HUDEP-2 (cell line): ENCODE measurements at regions not wholly inside any gene's neighbourhood (a gene's known extent, or its start where the extent isn't known, plus 50 kb on each side); places are given as distances from the start of the nearest gene placed in this dataset.

Experiments
- DNase-seq, 76 experiments: peaks; one replicate each; lab custom pipeline; 2025; ENCODE audit not compliant: unreplicated experiment in 76 of 76; lab: John Stamatoyannopoulos, UW

DNA sequence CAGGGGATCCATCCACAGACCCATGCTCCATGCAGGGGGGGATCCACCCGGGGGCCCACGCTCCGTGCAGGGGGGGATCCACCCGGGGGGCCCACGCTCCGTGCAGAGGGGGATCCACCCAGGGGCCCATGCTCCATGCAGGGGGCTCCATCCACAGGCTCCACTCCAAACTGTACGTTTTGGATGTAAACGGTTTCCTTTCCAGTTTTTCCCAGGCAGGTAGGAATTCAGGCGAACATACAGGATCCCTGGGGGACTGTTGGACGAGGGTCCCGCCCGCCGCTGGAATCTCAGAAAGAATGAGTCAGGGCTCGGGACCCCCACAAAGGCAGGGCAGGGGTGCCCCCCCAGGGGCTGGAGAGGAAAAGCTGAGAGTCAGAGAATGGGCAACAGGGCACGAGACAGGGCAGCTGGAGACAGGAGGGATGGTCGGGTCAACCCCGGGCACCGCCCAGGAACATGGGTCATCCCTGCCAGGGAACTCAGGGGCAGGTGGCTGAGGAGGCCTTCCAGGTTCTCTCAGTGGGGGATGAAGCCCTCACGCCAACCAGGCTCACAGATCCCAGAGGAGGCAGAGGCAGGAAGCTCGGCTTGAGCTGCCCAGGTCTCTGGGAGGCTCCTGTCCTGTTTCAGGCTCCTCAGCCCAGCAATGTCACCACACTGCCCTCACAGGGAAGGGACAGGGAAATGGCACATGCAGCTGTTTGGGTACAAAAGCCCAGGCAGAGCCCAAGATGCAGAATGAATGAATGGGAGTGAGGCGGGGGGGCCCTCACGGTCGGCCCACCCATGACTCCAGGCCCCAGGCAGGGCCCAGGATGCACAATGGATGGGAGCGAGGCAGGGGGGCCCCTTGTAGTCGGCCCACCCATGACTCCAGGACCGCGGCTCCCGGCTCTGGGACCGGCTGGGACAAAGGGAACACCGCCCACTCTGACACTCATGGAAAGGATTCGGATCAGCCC is 200.2 kb downstream of the BRD1 start:
- no peak for DNase-seq

DNA sequence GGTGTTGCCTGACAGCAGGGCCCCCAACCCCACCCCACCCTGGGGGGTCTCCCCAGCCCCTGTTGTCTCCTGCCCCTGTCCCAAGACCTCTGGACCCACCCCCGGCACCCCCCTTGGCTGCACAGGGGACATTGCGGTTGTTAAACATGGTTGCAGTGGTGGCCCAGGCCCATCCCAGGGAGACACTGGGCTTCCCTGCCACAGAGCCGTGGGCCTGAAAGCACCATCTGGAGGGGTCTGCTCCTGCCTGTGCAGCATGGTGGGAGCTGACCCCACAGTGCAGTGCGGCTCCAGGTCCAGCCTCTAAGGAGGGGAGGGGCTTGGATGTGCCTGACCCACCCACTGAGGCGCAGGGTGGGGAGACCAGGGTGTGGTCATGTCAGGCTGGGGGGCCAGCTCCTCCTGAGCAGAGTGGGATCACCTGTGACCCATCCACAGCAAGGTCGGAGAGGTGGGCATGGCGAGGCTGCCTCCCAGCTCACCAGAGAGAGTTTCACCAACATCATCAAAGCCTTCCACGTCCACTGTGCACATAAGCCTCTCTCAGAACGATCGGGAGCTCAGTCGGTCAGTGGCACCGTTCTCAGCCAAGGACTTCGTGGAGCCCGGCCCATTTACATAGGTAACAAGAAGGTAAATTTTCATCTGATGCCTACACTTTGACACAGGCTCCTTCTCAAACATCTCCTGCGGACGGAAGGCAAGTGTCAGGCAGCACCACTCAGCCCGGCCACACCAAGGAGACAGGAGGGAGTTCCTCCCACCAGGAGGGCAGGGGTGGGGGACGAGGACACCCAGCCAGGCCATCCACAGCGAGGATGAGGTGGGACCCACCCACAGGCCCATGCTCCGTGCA is 201.1 kb downstream of the BRD1 start:
- DNase-seq = no peak

DNA sequence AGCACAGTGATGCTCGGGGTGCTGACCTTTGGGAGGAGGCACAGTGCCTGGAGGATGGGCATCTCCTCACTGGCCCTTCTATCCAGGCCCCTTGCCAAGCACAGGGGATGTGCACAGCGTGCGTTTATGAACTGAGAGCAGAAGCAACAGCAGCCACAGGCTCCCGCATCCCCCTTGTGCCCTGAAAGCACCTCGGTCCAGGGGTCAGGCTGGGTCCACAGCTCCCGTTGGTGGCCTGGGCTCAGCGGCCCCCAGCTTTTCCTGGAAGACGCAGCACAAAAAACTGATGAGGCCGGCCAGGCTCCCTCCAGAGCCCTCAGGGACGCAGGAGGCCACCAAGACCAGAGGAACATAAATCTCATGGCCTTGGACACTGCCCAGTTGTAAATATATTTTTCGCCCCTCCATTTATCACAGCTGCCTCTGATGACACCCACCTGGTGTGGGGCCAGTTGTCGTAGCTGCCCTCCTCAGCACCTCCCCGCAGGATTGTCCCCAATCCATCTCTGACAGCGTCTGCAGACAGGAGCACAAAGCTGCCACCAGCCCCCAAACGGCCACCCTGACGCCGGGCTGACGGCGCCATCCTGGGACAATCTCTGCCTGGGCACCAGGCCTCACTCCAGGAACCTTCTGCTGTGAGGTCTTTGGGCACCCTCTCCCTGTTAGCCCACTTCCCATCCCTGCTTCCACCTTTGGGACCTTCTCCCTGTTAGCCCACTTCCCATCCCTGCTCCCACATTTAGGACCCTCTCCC is 203.1 kb downstream of the BRD1 start:
- DNase-seq = no peak

DNA sequence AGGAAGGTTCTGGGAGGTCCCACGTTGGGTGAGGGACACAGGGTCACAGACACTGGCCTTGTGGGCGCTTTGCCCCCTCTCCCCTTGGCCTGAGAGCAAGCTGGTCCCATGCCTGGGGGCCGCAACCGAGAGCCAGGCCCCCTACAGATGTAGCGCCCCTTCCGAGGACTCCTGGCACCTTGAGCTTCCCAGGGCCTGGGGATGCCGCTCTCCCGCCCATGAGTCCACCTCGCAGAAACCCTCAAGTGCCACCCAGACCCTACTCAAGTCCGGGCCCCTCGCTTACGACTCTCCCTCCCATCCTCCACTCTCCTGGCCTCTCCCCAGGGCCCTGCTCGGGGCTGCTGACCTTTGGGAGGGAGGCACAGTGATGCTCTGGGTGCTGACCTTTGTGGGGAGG is 204.0 kb downstream of the BRD1 start:
- no peak for DNase-seq

DNA sequence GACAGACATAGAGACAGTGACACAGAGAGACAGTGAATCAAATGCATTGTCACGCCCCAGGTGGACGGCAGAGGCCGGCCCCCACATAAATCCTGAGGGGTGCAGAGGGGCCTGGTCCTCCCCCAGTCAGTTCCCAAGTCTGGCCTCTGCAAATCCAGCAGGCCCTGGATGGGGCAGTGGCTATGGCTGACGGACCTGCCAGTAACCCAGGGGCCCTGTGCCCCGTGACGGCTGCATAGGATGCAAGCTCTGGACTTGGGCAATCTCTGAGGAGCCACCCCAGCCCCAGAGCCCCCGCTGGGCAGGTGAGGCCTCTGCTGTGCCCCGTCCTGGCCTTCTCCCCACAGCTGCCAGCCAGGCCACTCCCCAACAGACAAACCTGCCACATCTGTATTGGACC is 204.5 kb downstream of the BRD1 start:
- DNase-seq = no peak

DNA sequence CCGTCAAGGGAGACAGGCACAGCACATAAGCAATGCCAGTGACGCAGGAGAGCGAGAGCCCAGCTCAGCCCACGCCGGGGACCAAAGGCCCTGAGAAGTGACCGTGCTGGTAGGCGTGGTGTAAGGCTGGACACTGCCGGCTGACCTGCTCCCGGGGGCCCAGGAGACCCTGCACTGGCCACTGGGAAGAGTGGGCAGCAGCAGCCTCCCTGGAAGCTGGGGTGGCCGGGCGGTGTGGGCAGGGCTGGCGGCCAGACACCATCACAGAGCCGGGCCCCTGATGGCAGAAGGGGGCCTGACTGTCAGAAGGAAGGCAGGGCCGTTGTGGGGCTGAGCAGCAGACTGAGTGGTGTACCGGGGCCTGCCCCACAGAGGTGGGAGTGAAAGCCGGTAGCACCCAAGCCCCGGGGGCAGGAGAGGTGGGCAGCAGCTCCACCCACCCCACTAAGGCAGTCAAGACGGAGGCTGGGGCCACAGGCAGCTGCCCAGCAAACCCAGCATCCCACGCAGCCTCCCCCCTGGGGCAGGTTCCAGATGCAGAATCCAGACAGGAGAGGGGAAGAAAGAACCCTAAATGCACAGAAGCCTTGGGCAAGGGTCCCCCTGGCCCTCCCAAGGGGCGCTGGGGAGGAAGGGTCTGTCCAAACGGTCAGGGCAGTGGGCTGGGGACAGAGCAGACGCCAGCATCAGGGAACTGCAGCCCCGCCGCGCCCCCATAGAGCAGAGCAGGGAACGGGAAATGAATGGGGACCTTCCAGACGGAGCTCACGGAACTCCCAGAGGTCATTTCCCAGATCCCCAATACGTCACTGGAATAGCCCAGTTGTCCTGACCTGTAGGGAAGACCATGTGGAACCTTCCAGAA is 205.2 kb downstream of the BRD1 start:
- no peak for DNase-seq

DNA sequence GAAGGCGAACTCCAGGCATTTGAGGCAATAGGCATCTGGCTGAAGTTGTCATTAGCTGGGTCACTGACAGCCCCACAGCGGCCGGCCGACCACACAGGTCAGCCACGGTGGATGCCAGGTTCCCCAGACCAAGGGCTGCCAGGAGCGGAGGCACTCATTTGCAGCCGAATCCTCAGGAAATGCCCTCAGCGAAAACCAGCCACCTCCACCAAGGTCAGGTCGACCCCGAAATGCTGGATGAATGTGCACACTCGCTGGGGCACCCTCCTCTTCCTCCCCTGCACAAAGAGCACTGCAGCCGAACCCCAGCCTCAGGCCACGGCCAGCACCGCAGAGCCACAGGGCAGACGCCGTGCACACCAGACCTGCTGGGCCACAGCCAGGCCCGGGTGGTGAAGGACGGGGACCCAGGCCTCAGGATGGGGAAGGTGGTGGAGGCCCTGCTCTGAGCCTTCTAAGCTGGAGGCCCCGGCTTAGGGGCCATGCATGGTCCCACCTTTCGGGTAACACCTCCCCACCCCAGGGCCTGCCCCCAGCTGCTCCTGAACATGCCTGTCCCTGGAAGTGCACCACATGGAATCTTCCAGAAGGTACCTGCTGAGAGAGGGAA is 206.0 kb downstream of the BRD1 start:
- no peak for DNase-seq

DNA sequence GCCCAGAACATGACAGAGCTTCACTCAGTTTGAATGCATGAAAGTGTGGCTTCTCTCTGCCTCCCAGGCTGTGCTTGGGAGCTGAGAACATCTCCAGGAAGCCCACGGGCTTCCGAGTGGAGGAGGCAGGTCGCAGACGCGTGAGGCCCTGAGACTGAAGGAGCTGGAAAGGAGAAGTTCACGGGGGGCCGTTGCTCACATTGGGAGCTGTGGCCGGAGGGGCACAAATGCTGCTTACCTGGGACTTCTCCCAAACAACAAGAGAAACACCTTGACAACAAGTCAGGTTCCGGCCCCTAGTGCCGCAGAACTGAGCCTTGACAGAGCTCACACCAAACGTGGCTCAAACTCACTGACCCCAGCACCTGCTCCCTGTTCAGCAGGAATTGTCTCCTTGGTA is 207.0 kb downstream of the BRD1 start:
- DNase-seq = no peak

DNA sequence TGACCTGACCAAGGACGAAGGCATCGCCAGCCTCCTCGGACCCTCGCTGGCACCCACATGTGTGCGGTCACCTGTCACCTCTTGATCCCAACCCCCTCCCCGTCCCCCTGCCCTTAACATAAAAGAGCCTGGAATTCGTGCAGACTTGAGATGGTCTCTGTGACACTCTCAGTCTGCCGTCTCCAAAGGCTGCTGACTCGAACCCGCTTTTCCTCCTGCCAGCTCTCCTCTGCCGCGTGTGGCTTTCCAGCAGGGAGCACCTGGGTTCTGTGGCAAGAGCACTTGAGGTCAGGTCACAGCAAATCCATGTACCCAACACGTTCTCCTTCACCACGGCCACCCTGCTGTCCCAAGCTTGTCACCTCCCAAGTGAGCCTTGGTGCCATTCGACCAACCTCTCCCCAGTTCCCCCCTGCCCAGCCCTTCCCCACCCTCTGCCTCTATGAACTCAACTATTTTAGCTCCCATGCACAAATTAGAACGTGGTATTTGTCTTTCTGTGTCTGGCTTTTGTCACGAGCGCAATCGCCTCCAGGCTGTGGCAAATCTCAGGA is 207.6 kb downstream of the BRD1 start:
- DNase-seq = no peak

DNA sequence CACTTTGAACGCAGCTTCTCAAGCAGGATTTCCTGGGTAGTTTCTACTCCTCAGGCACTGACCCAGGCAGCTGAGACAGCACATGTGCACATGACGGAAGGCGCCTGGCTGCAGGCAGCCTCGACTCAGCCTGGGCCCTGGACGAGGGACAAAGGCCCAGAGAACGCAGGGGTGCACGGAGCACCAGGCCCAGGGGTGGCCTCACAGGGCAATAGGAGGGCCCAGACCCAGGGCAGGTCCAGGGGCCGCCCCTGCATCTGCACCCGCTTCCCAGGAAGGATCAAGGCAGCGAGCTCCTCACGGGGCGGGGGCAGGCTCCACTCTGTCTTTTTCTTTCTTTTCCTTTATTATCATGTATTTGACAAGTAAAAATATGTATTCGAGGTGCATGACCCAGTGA is 208.4 kb downstream of the BRD1 start:
- DNase-seq = no peak

DNA sequence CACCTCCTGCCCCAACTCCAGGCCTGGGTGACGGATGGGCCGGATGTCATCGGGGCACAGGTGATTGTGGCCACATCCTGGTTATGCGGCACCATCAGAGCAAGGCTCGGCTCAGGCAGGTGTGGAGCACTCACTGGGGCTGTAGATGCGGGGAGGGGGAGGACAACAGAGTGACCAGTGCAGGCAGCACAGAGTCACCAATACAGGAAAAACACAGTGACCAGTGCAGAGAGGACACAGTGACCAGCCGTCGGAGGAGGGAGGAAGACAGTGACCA is 209.1 kb downstream of the BRD1 start:
- no peak for DNase-seq

DNA sequence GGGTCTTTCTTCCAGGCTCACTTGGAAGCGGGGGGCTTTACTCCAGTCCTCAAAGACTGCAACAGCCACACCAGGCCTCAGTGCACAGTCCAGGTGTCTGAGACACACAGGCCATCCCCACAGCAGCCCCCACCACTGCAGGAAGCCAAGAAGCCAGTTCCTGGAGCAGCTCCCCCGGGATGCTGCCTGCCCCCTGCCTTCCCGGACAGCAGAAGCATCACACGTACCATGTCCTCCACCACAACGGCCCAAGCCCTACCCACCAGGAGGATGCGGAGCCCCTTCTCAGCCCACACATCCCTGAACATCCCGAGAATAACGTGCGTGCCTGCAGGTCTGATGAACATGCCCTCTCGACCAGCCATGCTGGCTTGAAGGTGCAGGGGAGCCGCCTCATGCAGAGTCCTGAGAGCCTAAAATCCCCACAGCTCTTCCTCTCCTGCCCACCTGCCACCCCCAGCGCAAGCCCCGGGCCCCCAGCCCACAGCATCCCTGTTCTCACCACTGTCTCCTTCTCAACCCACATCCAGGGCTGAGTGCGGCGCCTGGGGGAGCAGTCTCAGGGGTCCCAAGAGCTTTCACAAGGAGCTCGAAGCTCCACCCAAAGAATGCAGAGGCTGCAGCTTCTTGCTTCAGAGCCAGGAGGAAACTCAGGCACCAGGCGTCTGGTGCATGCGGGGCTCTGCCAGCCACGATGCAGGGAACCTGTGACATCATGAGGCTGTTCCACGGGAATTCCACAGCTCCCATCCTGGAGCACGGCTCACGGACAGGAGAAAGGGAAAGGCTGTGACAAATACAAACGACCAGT is 209.6 kb downstream of the BRD1 start:
- DNase-seq = no peak

DNA sequence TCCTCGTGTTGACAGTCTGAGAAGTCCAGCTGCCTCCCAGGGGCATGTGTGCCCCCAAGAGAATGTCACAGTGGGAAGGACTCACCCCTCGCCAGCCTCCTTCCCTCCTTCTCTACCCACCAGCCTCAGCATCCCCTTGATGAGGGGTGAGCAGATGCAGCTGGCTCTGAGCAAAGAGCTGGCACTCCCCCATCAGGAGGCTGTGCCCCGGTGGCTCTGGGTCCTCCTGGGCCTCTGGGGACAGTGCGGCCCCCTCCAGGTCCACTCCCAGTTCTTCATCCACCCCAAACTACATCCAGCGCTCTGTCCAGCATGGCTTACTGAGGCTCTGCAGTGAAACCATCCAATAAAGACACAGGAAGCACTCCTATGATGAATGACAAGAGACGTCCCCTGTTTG is 210.4 kb downstream of the BRD1 start:
- no peak for DNase-seq

DNA sequence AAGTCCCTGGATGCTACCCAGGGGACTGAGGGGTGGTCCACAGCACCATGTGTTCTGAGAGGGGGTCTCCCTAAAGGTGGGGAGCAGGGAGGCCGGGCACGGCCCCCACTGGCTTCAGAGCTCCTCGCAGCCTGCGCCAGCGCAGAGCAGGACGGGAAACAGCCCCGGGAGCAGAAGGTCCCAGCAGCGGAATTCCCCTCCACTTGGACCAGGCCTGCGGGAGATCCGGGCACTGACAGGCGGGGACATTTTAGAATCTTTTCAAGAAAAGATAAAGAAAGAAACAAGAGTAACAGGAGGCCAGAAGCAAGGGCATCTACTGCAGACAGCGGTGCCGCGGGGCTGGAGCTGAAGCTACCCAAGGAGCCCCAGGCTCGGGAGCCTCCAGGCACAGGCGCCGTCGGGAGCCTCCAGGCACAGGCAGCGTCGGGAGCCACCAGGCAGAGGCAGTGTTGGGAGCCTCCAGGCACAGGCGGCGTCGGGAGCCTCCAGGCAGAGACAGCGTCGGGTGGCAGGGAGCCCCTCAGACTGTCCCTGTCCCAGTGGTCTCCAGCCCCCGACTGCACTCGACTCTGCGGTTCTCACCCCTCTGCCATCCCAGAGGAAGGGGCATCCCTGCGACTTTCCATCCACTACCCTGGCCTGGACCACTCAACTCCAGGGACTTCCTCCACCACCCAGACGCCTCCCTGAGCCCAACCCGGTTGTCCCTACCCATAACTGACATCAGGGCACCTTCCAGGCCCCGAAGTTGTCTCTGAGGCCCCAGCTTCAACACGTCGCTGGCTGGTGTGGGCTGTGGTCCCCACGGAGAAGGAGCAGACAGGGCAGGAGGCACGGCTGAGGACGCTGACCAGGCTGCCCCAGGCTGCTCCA is 211.1 kb downstream of the BRD1 start:
- DNase-seq = no peak

DNA sequence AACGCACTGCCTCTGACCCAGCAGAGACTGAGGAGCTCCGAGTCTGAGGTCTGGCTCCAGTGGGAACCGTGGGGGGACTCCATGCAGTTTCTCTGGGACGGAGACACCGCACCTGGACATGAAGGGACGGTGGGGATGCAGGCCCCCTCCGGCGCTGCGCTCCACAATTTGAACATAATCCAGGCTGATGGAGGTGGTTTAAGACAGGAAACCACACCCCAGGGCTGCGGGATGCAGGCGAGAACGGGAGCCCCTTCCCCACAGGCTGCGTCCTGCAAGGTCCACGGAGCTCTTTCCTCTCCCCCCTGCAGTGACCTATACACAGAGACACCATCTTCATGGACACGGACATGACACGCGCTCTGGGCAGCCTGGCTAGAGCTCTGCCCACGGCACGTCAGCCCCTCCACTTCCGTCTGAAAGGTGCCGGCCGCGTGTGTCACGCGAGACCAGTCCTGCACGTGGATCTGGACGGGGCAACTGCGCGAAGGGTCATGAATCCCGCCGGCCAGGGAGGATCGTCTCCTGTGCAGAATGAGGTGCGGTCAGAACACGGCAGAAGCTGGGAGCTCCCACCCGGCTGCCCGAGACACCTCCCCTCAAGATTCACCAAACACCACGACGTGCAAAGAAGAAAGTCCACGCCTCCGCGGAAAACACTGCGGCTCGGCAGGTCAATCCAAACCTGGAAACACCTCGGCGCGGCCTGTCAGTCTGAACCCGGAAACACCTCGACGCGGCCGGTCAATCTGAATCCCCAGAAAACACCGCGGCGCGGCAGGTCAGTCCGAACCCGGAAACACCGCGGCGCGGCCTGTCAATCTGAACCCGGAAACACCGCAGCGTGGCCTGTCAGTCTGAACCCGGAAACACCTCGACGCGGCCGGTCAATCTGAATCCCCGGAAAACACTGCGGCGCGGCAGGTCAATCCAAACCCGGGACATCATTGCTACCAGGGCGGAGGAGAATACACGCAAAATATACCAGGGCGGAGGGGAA is 212.4 kb downstream of the BRD1 start:
- DNase-seq = no peak

DNA sequence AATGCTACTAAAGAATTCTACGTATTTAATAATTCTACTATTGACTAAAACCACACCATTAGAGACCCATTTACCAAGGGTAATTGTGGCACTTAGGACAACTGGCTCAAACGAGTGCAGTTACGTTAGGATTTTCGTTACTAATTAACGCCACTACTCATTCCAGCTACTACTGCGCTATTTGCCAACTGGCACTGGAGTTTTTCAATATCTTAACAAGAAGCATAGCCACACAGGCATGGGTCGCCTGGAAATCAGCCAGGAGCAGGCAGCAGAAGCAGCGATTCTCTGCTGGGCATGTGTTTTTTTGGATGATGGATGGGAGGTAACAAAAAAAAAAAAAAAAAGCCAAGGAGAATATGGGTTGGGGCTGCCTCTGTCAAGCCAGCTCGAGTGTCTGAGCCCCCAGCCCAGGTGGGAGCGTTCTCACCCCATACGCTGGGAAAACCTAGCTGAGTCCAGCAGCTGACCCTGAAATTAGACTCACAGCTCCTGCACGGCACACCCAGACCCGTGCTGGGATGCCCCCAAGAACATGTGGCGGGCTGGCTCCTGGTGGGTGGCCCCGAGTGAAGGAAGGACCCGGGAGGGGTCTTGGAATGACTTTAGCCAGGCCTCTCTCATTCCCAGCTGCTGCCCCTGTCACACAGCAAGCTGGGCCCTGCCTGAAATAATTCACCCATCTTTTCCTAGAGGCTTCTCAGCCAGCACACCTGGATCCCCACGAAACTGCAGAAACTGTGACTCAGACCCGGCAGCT is 214.0 kb downstream of the BRD1 start:
- no peak for DNase-seq
